GM23338 (cell line): ENCODE measurements at regions not wholly inside any gene's neighbourhood (a gene's known extent, or its start where the extent isn't known, plus 50 kb on each side); places are given as distances from the start of the nearest gene placed in this dataset.

Experiments used
- ATAC-seq: fragments of 200-7000 bp; cut with Tn5 transposase; 3 replicates; pipeline ENCODE4 v1.9.1; 2020
- DNase-seq: peaks from one replicate; pipeline ENCODE4 v3.0.0-alpha.2; 2015; ENCODE audit warnings: low spot score
- H2AFZ ChIP-seq: fragments of 200-600 bp; sonication (generic); 2 replicates; pipeline ENCODE4 v1.8.0; 2016; ENCODE audit warnings: antibody characterized with exemption, mild to moderate bottlenecking, moderate library complexity
- H3F3A ChIP-seq: fragments of 200-600 bp; sonication (generic); replicated peaks from 2 replicates; pipeline ENCODE4 v1.8.0; 2017; ENCODE audit warnings: antibody characterized with exemption, mixed run types, low read depth
- H3K27ac ChIP-seq: fragments of 200-600 bp; sonication (generic); 2 replicates; pipeline ENCODE4 v1.6.1; 2016; ENCODE audit warnings: low read depth
- H3K27me3 ChIP-seq: fragments of 200-600 bp; sonication (generic); 2 replicates; pipeline ENCODE4 v1.8.0; 2016; ENCODE audit warnings: mild to moderate bottlenecking, mixed run types, moderate library complexity; ENCODE audit not compliant: insufficient read depth
- H3K36me3 ChIP-seq: fragments of 200-600 bp; sonication (generic); 2 replicates; pipeline ENCODE4 v1.8.0; 2016; ENCODE audit warnings: mild to moderate bottlenecking; ENCODE audit not compliant: insufficient read depth
- H3K4me1 ChIP-seq: fragments of 200-600 bp; sonication (generic); 2 replicates; pipeline ENCODE4 v1.8.0; 2016; ENCODE audit warnings: mild to moderate bottlenecking, moderate library complexity; ENCODE audit not compliant: insufficient read depth
- H3K4me2 ChIP-seq: fragments of 200-600 bp; sonication (generic); 2 replicates; pipeline ENCODE4 v1.7.1; 2017; ENCODE audit warnings: mixed run types
- H3K4me3 ChIP-seq: fragments of 200-600 bp; sonication (generic); 2 replicates; pipeline ENCODE4 v1.6.1; 2016; ENCODE audit warnings: mixed run types
- H3K79me2 ChIP-seq: fragments of 200-600 bp; sonication (generic); replicated peaks from 2 replicates; pipeline ENCODE4 v1.8.0; 2017; ENCODE audit warnings: mild to moderate bottlenecking; ENCODE audit not compliant: insufficient read depth
- H3K9me2 ChIP-seq: fragments of 200-600 bp; sonication (generic); 2 replicates; pipeline ENCODE4 v1.8.0; 2017; ENCODE audit not compliant: insufficient read depth
- H4K20me1 ChIP-seq: fragments of 200-600 bp; sonication (generic); replicated peaks from 2 replicates; pipeline ENCODE4 v1.8.0; 2017; ENCODE audit warnings: mild to moderate bottlenecking; ENCODE audit not compliant: insufficient read depth
- H3K27ac Mint-ChIP-seq: 2 replicates; pipeline ENCODE4 v1.8.0; 2020; ENCODE audit warnings: inconsistent platforms, mild to moderate bottlenecking, moderate library complexity, mixed read lengths
- H3K27me3 Mint-ChIP-seq: 3 replicates; pipeline ENCODE4 v1.8.0; 2022; ENCODE audit warnings: low read depth, mild to moderate bottlenecking, moderate library complexity, mixed read lengths, inconsistent platforms; ENCODE audit not compliant: insufficient read depth, poor library complexity
- H3K36me3 Mint-ChIP-seq: 3 replicates; pipeline ENCODE4 v1.8.0; 2021; ENCODE audit warnings: low read depth, mild to moderate bottlenecking, inconsistent platforms, moderate library complexity, mixed read lengths
- H3K4me1 Mint-ChIP-seq: 3 replicates; pipeline ENCODE4 v1.8.0; 2020; ENCODE audit warnings: mild to moderate bottlenecking, inconsistent platforms, mixed read lengths
- H3K4me3 Mint-ChIP-seq: 3 replicates; pipeline ENCODE4 v1.8.0; 2021; ENCODE audit warnings: moderate library complexity, mild to moderate bottlenecking, inconsistent platforms, mixed read lengths
- H3K9me3 Mint-ChIP-seq: 3 replicates; pipeline ENCODE4 v1.8.0; 2020; ENCODE audit warnings: moderate library complexity, mild to moderate bottlenecking, inconsistent platforms, mixed read lengths
- CTCF ChIP-seq, 2 experiments: fragments of 200-600 bp in 1 of 2; sonication (generic) in 1 of 2; conservative IDR thresholded peaks; 2 replicates each; pipeline versions ENCODE4 v1.5.1 to v1.6.1; 2016 to 2017; ENCODE audit warnings: antibody characterized with exemption in 2 of 2, low read depth in 2 of 2, mild to moderate bottlenecking in 2 of 2, moderate library complexity in 1 of 2
- ETS1 ChIP-seq: IDR thresholded peaks from 2 replicates; pipeline ENCODE4 v1.6.1; 2016; ENCODE audit warnings: antibody characterized with exemption
- EZH2 ChIP-seq: fragments of 200-600 bp; sonication (generic); IDR thresholded peaks from one replicate; pipeline ENCODE4 v1.8.0; 2017; ENCODE audit warnings: antibody characterized with exemption, mild to moderate bottlenecking, low read depth; ENCODE audit not compliant: unreplicated experiment
- EZH2phosphoT487 ChIP-seq: fragments of 200-600 bp; sonication (generic); IDR thresholded peaks from one replicate; pipeline ENCODE4 v1.8.1; 2018; ENCODE audit warnings: antibody characterized with exemption; ENCODE audit not compliant: unreplicated experiment
- REST ChIP-seq: IDR thresholded peaks from one replicate; pipeline ENCODE4 v1.6.1; 2018; ENCODE audit warnings: antibody characterized with exemption; ENCODE audit not compliant: unreplicated experiment
- STAT1 ChIP-seq: IDR thresholded peaks from one replicate; pipeline ENCODE4 v1.6.1; 2016; ENCODE audit warnings: antibody characterized with exemption; ENCODE audit not compliant: unreplicated experiment
- ZNF331 ChIP-seq: fragments of 250-450 bp; sonication (Bioruptor Pico); IDR thresholded peaks from 2 replicates; pipeline ENCODE4 v1.5.0; 2020; ENCODE audit warnings: low read depth, mild to moderate bottlenecking, moderate library complexity
- ZNF462 ChIP-seq: fragments of 250-450 bp; sonication (Bioruptor Pico); IDR thresholded peaks from 2 replicates; pipeline ENCODE4 v1.5.0; 2020; ENCODE audit warnings: mild to moderate bottlenecking, moderate library complexity

GRCh38 chr7:52253953-52254352, 781.5 kb upstream of the POM121L12 start (continued):
- TF ChIP-seq REST (no peak), EZH2phosphoT487 (no peak), STAT1 (no peak)

GRCh38 chr7:52249741-52250140, 785.7 kb upstream of the POM121L12 start:
- no peak overlapping the region for H3K4me3 Mint-ChIP-seq
- Histone ChIP-seq H3K27ac (no peak overlapping the region), H3K4me3 (no peak overlapping the region), H3F3A (no peaks in the 10 kb centered on the region), H2AFZ (no peak overlapping the region), H3K27me3 (no peaks in the 10 kb centered on the region), H3K4me2 (no peak overlapping the region), H3K9me2 (0 out of 2 replicates have a peak, but pooled peaks cover 3% of the 10 kb centered on the region), H3K36me3 (peaks cover under 1% of the 10 kb centered on the region; the same call in 1 of the 2 replicates), H3K4me1 (no peaks in the 10 kb centered on the region), H4K20me1 (no peaks in the 10 kb centered on the region), H3K79me2 (no peaks in the 10 kb centered on the region)
- no peaks in the 10 kb centered on the region for H3K4me1 Mint-ChIP-seq
- H3K36me3 Mint-ChIP-seq = peaks cover 4% of the 10 kb centered on the region
- ATAC-seq (no peak), DNase-seq (no peak)
- H3K27me3 Mint-ChIP-seq = peaks cover 5% of the 10 kb centered on the region
- H3K9me3 Mint-ChIP-seq = peaks cover 9% of the 10 kb centered on the region
- no peak overlapping the region for H3K27ac Mint-ChIP-seq
- TF ChIP-seq ZNF462 (CRISPR knock-in tag) (no peak), ZNF331 (CRISPR knock-in tag) (no peak), EZH2phosphoT487 (no peak), ETS1 (no peak), REST (no peak), EZH2 (no peak), CTCF (conservative IDR thresholded peaks at IDR 0.05; ENCODE audit: low read depth in 2 of 2) (no peak)
